GM12865 (cell line): ENCODE measurements at regions not wholly inside any gene's neighbourhood (a gene's known extent, or its start where the extent isn't known, plus 50 kb on each side); places are given as distances from the start of the nearest gene placed in this dataset.

ENCODE experiments used
- DNase-seq: peaks from one replicate; pipeline ENCODE4 v3.0.0; 2010; ENCODE audit warnings: low read depth
- H3K4me3 ChIP-seq: 2 replicates; pipeline ENCODE4 v1.5.1; 2011; ENCODE audit warnings: mild to moderate bottlenecking, low read depth, low read length, control low read depth
- TF ChIP-seq, protein P1 (sequence below): IDR thresholded peaks from 2 replicates; pipeline ENCODE4 v1.5.1; 2011; ENCODE audit warnings: low read length, control low read depth, low read depth, inconsistent platforms; ENCODE audit not compliant: insufficient read depth; ENCODE audit errors: missing control alignments

DNA sequence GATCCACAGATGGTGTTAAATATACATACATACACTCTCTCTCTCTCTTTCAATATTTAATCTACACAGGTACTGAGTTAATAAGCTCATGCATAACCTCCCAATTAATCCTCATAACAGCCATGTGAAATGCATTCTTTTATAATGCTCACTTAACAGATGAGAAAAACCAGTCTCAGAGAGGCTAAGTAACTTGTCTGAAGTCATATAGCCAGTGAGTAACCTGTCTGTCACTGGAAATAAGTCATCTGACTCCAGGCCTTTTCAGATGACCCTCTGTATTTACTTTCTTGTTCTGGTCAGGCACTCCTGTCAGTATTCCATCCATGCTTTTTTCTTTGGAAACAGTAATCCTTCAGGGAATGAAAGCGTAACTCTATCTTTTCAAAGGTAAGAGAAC, 594.0 kb upstream of the TENM4 start:
- H3K4me3 ChIP-seq, result no peak overlapping the region
- TF ChIP-seq, protein P1, sequence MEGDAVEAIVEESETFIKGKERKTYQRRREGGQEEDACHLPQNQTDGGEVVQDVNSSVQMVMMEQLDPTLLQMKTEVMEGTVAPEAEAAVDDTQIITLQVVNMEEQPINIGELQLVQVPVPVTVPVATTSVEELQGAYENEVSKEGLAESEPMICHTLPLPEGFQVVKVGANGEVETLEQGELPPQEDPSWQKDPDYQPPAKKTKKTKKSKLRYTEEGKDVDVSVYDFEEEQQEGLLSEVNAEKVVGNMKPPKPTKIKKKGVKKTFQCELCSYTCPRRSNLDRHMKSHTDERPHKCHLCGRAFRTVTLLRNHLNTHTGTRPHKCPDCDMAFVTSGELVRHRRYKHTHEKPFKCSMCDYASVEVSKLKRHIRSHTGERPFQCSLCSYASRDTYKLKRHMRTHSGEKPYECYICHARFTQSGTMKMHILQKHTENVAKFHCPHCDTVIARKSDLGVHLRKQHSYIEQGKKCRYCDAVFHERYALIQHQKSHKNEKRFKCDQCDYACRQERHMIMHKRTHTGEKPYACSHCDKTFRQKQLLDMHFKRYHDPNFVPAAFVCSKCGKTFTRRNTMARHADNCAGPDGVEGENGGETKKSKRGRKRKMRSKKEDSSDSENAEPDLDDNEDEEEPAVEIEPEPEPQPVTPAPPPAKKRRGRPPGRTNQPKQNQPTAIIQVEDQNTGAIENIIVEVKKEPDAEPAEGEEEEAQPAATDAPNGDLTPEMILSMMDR, result no peak
- DNase-seq, result no peak

DNA sequence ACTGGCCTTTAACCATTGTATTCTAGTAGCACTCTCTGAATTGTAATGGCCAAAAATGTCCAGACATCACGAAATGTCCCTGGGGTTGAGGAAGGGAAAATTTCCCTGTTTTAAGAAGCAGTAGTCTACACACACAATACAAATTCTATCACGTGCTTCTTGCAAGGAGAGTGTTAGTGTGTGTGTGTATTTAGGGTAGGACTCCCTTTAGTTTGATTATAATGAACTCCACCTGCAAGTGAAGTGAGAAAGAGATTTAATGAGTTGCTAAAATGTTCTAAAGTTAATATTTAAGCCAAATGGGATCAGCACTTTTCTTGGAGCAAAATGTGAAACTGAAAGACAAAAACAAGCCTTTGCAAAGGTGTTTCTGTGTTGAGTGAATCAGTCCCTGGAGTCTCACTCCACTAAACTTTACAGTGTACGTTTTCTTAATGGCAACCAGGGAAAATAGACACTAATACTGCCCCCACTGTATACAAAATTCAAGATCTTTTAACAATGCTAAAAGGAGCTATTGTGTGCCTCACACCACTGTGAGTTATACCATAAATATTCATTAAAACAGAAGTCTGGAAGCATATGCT, 590.3 kb upstream of the TENM4 start:
- no peak for DNase-seq

DNA sequence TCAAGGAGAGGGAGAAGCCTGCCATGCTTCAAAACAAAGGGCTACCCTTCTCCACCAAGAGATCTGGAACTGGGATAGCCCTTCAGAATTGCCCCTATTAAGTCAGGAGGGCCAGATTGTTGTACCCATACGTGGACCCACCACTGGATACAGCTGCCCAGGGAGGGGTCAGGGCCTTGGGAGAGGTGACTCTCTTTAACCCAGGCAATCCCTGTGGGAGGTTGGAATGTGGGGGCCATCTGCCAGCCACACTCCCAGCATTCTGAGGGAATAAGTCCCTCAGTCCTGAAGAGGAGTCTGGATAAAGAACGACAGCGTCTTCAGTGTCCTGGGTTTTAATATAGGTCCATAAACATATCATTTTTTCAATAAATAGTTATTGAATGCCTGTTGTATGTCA, 588.2 kb upstream of the TENM4 start:
- TF ChIP-seq, protein P1, result no peak
- no peak for DNase-seq
- H3K4me3 ChIP-seq, result no peak overlapping the region

More for the DNA sequence above, 590.3 kb upstream of the TENM4 start:
- H3K4me3 ChIP-seq, result no peak overlapping the region
- TF ChIP-seq, protein P1, result no peak

DNA sequence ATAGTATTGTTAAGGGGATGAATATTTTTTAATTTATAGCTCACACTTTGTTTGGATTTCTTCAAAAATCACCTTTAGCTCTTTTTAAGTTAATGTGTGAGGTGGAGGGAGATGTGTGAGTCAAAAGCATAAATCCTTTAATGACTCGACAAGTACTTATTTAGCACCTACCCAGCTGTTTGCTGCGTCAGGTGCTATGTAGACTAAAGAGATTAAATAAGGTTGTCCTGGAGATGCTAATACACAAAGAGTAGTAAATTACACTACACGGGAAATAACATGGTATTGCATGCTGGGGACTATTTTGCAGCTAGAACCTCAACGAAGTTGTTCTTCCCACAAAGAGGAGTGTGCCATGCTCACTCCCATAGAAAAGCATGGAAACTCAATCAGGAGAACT, 583.3 kb upstream of the TENM4 start:
- TF ChIP-seq, protein P1, result no peak
- no peak overlapping the region for H3K4me3 ChIP-seq
- peak; percentile 5 for DNase-seq

DNA sequence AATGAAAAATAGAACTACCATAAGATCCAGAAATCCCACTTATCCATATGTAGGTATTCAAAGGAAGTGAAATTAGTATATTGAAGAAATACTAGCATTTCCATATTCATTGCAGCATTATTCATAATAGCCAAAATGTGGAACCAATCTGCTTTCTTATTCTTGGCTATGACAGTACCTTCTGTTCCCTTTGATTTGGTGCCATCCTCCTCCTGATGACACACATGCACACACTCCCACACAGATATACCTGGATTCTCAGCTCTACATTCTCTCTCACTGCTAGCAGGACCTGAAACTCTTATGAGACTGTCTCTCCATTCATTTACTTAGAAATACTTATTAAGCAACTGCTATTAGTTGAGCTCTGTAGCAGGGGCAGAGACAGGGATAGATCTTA, 582.6 kb upstream of the TENM4 start:
- H3K4me3 ChIP-seq, result no peak overlapping the region
- TF ChIP-seq, protein P1, result no peak
- DNase-seq, result no peak

DNA sequence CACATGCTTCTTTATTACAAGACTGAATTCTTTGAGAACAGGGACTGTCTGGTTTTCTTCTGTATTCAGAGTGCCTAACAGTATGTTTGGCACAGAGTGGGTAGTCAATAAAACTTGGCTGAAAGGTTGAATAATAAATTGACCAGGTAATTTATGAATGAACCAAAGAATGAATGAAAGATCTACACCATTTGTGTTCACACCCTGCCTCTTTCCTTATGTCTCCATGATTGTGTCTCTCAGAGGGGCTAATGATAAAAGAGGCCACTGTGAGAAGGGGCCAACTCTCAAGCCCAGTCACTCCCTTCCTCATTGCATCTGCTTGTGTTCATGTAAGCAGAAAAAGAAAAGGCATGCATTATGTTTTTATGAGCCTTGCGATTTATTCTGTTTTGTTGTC, 569.7 kb upstream of the TENM4 start:
- DNase-seq, result no peak
- H3K4me3 ChIP-seq, result no peak overlapping the region
- TF ChIP-seq, protein P1, result no peak

DNA sequence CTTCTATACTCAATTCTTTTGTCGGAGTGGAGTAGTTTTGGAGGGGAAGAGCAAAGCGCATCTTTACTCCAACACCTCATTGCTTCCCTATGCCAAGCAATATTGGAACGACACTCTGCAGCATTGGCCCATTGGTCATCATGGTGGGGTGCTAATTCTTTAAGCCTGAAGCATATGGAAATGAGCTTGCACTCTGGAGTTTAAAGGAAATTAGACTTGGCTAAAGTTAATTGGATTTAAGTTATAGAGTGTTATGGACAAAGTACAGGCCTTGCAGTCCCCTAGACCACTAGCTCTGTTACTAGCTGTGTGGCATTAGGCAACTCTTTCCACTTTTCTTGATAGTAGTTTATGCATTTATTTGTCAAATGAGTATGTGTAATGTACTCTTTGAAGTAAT, 568.3 kb upstream of the TENM4 start:
- no peak for DNase-seq
- TF ChIP-seq, protein P1, result no peak
- no peak overlapping the region for H3K4me3 ChIP-seq
